Effector memory CD8-positive, alpha-beta T cell (primary cell): ENCODE measurements at regions not wholly inside any gene's neighbourhood (a gene's known extent, or its start where the extent isn't known, plus 50 kb on each side); places are given as distances from the start of the nearest gene placed in this dataset.

ENCODE experiments used
- ATAC-seq: fragments of 150-1000 bp; cut with Tn5 transposase; replicated peaks from 2 replicates; pipeline ENCODE4 v1.10.0; 2021; ENCODE audit warnings: mild to moderate bottlenecking, moderate library complexity
- DNase-seq, 3 experiments: peaks; one replicate each; pipeline ENCODE4 v3.0.0; 2021
- H3K27ac Mint-ChIP-seq, 2 donors: one replicate each; pipeline ENCODE4 v1.8.0; 2022; ENCODE audit warnings: mild to moderate bottlenecking in 2 of 2, mixed read lengths in 2 of 2, moderate library complexity in 2 of 2
- H3K27me3 Mint-ChIP-seq, 2 donors: one replicate each; pipeline ENCODE4 v1.8.0; 2022; ENCODE audit warnings: mixed read lengths in 2 of 2
- H3K36me3 Mint-ChIP-seq: one replicate; pipeline ENCODE4 v1.8.0; 2022; ENCODE audit warnings: mild to moderate bottlenecking, moderate library complexity, mixed read lengths; ENCODE audit not compliant: insufficient read depth
- H3K4me1 Mint-ChIP-seq, 2 donors: one replicate each; pipeline ENCODE4 v1.8.0; 2022; ENCODE audit warnings: low read depth in 2 of 2, mixed read lengths in 2 of 2
- H3K4me3 Mint-ChIP-seq, 2 donors: one replicate each; pipeline ENCODE4 v1.8.0; 2022; ENCODE audit warnings: mild to moderate bottlenecking in 2 of 2, mixed read lengths in 2 of 2, moderate library complexity in 2 of 2
- H3K9me3 Mint-ChIP-seq, 2 donors: one replicate each; pipeline ENCODE4 v1.8.0; 2022; ENCODE audit warnings: mixed read lengths in 2 of 2

DNA sequence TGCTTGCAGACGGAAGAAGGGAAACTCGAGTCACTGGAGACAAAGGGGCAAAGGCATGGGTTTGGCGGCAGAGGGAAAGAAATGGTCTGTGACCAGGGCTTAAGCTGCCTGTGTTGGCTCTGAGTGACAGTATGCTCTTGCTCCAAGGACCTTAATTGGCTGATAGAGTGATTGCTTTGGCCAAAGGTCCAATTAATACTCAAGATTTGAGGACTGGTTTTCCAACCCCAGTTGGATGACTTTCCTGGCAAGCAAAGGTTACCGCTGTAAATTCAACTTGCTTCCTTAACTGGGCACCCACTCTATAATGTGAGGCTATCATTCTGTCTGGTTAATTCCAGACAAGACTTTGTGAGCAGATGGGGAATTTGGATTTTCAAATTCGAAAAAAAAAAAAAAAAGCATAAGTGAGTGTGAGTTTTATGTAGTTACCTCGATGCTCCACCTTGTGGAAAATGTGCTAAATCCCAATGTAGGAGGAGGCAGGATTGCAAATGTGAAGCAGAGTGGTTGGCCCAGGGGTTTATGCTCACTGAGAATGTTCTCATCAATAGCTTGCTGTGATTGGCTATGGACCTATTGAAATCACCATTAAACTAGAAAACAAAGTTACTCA, 150.7 kb upstream of the GMDS start:
- H3K27me3 Mint-ChIP-seq: no peaks in the 10 kb centered on the region
- H3K4me1 Mint-ChIP-seq: no peaks in the 10 kb centered on the region
- DNase-seq (no peak), ATAC-seq (no peak)
- no peak overlapping the region for H3K27ac Mint-ChIP-seq
- H3K9me3 Mint-ChIP-seq: no peaks in the 10 kb centered on the region
- H3K4me3 Mint-ChIP-seq: no peak overlapping the region
- H3K36me3 Mint-ChIP-seq: peaks cover 6% of the 10 kb centered on the region

DNA sequence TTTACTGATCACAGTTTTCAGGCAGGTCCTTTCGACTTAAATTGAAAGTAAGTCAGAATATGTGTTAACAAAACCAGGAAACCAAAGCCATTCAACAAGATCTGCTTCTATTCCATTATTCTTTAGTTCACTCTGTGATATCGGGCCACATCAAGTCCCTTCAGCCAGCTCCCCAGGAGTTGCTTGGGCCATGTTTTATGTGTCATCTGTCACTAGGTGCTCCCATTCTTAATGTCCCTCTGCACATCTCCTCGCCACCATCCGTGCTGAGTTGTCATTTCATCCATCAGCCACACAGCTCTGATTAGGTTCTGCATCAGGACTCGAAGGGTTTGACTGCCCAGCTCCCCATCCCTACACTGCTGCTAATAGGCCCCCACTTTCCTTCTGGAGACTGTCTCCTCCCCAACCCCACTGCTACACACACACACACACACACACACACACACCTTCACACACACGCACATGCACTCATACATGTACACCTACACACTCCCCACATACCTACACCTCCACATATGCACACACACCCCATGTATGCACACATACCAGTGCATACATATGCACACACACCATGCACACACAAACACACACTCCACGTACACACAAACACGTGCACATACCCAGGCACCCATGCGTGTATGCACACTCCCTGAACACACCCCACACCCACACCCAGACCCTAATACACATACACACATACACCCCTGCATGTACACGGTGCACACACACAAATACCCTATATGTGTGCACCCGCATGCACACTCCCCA, 143.3 kb upstream of the GMDS start:
- no peaks in the 10 kb centered on the region for H3K27me3 Mint-ChIP-seq
- DNase-seq (no peak), ATAC-seq (no peak)
- no peak overlapping the region for H3K27ac Mint-ChIP-seq
- no peaks in the 10 kb centered on the region for H3K4me1 Mint-ChIP-seq
- H3K9me3 Mint-ChIP-seq: no peaks in the 10 kb centered on the region
- no peak overlapping the region for H3K4me3 Mint-ChIP-seq
- no peaks in the 10 kb centered on the region for H3K36me3 Mint-ChIP-seq

DNA sequence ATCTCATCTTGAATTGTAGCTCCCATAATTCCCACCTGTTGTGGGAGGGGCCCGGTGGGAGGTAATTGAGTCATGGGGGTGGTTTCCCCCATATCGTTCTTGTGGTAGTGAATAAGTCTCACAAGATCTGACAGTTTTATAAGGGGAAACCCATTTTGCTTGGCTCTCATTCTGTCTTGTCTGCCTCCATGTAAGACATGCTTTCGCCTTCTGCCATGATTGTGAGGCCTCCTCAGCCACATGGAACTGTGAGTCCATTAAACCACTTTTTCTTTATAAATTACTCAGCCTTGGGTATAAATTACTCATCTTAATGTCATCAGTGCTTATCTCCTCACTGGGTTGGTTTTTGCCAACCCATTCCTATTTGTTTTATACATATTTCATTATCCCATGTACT, 142.0 kb upstream of the GMDS start:
- no peak overlapping the region for H3K4me3 Mint-ChIP-seq
- ATAC-seq: no peak
- H3K27me3 Mint-ChIP-seq: no peaks in the 10 kb centered on the region
- H3K4me1 Mint-ChIP-seq: no peaks in the 10 kb centered on the region
- H3K27ac Mint-ChIP-seq: no peak overlapping the region
- no peaks in the 10 kb centered on the region for H3K36me3 Mint-ChIP-seq
- DNase-seq: no peak
- no peaks in the 10 kb centered on the region for H3K9me3 Mint-ChIP-seq

DNA sequence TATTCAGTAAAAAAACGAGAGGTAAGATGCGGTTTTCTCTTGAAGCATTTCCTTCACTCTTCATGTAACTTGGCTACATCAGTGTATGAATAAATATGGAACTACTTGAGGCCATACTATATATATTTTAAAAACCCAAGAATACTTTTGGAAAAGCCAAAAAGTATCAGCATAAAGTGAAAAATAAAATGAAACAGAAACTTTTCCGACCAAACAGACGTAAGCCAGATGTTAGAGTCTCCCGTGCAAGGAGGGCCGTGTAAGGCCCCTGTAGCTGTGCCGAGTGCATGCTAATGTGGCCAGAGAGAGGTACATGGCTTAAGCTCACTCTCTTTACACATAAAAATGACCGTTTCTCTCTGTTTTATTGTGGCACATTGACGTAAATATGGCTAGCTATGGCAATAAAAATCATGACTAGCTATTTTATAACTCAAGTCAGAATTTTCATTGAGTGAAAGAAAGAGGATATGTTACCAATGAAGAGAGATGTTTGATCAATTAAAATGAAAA, 140.1 kb upstream of the GMDS start:
- Mint-ChIP-seq H3K27ac (no peak overlapping the region), H3K36me3 (no peaks in the 10 kb centered on the region), H3K27me3 (no peaks in the 10 kb centered on the region), H3K4me3 (no peak overlapping the region), H3K4me1 (no peaks in the 10 kb centered on the region), H3K9me3 (no peaks in the 10 kb centered on the region)
- DNase-seq: no peak
- ATAC-seq: no peak

DNA sequence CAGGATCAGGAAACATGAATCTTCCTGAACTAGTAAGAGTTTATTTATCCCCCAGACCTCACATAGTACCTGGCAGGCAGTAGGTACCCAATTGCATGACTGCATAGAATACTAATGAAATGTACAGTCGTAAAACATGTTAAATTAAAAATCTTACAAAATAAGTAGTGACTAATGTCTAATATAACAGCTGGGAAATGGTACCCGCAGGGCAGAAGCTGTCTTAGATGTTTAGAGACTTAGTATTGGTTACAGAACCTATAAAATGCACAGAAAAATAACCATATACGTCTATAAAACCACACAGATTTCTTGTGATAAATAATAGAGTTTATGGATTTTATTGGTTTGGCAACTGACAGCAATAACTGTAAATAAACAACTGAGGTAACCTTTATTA, 139.1 kb upstream of the GMDS start:
- ATAC-seq (no peak), DNase-seq (no peak)
- no peaks in the 10 kb centered on the region for H3K27me3 Mint-ChIP-seq
- no peaks in the 10 kb centered on the region for H3K4me1 Mint-ChIP-seq
- H3K9me3 Mint-ChIP-seq: no peaks in the 10 kb centered on the region
- no peaks in the 10 kb centered on the region for H3K36me3 Mint-ChIP-seq
- H3K4me3 Mint-ChIP-seq: no peak overlapping the region
- H3K27ac Mint-ChIP-seq: no peak overlapping the region

DNA sequence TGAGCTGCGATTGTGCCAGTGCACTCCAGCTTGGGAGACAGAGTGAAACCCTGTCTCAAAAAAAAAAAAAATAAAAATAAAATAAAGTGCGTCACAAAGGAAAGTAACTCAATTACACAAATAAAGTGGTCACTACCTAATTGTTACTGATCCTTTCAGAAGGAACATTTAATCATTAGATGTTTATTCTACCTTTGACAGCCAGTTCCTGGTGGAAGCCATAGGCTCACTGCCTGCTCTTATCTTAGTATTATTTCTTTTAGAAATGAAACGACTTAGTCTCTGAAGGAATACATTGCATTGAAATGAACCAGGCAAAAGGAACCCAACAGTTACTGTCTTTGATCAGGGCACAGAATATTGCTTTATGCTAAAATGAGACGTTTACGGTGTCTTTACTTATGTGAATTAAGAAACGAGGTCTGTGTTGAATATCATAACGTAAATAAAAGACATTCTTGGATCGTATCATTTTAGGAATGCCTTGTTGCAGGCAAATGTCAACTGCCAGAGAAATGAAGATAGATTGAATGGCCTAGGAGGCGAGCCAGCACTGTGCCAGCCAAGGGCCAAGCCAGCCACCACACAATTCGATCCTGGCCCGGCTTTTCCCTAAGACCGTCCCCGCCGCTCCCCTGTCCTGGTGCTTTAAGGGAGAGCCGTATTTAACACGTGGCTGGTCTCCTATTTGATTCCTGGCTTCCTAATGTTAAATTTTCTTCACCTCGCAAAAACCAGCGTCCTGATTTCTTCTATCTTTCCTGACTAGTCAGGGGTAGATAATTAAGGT, 136.7 kb upstream of the GMDS start:
- Mint-ChIP-seq H3K27me3 (no peaks in the 10 kb centered on the region), H3K36me3 (no peaks in the 10 kb centered on the region), H3K9me3 (no peaks in the 10 kb centered on the region), H3K27ac (no peak overlapping the region), H3K4me3 (no peak overlapping the region), H3K4me1 (no peaks in the 10 kb centered on the region)
- no peak for ATAC-seq
- DNase-seq: no peak

DNA sequence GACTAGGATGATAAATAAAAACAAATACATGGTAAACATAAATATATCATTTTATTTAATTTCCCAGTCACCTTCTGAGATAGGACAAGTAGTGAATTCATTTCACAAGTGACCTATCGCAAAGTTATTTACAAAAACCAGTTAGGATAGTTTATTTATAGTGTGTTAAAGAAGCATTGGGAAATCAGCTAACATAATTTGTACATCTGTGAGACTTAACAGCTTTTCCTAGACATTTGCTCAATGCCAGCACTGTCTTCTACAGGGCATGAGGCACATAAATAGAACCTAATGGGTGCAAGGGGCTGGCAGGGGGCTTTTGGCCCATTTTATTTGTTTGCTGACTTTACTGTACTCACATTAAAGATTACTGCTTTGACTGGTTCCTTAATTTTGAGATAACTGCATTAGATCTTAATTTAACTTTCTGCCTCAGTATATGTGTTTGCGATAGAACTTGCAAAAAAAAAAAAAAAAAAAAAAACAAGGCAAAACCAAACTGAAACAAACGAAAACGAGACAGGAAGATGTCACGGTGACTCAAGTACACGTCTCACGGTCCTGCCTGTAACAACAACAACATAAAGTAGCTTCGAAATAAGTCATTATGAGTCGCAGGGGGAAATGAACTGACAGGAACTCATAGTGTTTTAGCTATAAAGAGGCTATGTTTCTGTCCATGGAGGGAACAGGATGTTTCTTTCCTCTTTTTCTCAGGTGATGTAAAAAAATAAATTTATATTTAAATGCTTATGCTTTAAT, 133.7 kb upstream of the GMDS start:
- ATAC-seq: no peak
- Mint-ChIP-seq H3K4me3 (no peak overlapping the region), H3K27me3 (no peaks in the 10 kb centered on the region), H3K27ac (no peak overlapping the region), H3K4me1 (peaks cover 0 to 3% of the 10 kb centered on the region in 2 donors), H3K36me3 (no peaks in the 10 kb centered on the region), H3K9me3 (no peaks in the 10 kb centered on the region)
- DNase-seq: no peak

DNA sequence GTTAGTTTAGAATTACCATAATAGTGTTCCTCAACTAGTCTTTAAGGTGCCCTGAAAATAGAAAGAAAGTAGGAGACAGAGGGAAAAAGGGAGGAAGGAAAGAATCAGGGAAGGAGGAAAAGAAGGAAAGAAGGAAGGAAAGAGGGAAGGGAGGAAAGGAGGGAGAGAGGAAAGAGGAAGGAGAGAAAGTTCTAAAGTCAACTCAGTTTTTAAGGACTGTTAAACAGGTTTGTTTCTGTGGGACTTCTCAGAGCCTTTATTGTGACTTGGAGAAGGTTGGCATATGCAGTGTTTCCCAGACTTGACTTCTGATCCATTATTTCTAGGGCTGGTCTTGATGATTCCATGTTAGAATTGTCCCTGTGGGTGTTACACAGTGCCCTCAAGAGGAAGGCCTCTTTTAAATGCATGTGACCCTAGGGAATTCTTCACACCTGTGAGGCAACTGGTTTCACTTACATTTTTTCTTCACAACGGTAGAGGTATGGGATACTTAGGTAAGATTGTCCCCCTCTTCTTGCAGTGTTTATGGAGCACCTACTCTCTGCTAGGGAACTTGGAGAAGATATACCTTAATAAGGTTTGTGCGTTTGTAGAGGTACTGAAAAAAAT, 132.7 kb upstream of the GMDS start:
- ATAC-seq (no peak), DNase-seq (no peak)
- no peak overlapping the region for H3K4me3 Mint-ChIP-seq
- no peaks in the 10 kb centered on the region for H3K9me3 Mint-ChIP-seq
- H3K36me3 Mint-ChIP-seq: no peaks in the 10 kb centered on the region
- H3K27ac Mint-ChIP-seq: no peak overlapping the region
- H3K27me3 Mint-ChIP-seq: no peaks in the 10 kb centered on the region
- H3K4me1 Mint-ChIP-seq: peaks cover 0 to 3% of the 10 kb centered on the region in 2 donors

DNA sequence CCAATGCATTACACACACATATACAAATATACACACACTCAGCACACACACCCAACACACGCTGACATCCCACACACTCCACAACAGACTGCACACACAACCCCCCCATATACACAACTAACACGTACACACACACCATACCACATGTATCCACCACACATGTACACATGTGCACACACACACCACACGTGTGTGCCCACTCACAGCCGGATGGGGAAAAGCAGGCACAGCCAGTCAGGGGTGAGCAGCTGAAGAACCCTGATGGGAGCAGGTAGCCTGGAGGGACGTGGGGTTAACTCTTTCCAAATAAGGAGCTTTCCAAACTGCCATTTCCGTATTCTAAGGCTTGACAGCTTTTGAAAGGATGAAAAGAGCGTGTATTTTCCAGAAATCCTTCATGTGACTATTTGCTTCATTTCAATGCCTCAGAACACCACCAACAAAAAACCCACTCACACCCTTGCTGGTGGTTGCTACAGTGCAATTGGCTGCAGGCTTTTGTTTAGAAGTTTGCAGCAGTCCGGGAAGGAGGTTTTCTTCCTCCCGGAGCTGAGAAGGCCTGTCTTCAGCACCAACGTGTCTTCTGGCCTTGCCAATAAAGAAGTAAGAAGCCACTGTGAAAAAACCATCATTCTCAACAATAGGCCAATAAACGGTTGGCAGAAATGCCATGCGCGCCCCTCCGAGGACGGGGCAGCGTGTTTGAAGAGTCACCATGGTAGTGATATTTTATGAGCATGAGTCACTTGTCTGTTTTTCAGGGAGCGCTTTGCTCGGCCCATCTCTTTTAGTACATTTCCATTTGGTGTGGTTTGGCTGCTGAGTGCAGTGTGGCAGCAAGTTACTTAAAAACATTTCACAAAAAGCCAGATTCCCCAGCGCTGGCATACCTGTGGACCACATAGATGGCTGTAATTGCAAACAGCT, 131.3 kb upstream of the GMDS start:
- Mint-ChIP-seq H3K27me3 (no peaks in the 10 kb centered on the region), H3K27ac (no peak overlapping the region), H3K9me3 (no peaks in the 10 kb centered on the region), H3K4me3 (no peak overlapping the region), H3K36me3 (no peaks in the 10 kb centered on the region), H3K4me1 (peaks cover 0 to 3% of the 10 kb centered on the region in 2 donors)
- ATAC-seq (no peak), DNase-seq (no peak)

DNA sequence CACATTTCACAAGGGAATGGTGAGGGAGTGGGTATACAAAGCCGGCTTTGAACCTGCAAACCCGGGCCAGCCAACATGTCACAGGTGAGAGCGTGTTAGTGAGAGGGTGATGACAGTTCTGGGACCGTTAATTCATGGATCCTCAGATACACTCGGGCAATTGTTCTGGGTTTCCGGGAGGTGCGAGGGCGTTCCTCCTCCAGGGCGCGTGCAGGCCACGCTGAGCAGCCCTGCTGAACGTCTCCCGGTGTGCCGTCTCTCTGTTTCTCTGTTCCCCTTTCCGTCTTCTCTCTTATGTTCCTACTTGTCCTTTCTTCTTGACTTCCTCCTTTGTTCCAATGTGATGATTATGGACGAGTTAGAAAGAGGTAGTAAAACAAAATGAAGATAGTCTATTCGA, 130.0 kb upstream of the GMDS start:
- H3K4me1 Mint-ChIP-seq: peaks cover 0 to 3% of the 10 kb centered on the region in 2 donors
- H3K27ac Mint-ChIP-seq: no peak overlapping the region

DNA sequence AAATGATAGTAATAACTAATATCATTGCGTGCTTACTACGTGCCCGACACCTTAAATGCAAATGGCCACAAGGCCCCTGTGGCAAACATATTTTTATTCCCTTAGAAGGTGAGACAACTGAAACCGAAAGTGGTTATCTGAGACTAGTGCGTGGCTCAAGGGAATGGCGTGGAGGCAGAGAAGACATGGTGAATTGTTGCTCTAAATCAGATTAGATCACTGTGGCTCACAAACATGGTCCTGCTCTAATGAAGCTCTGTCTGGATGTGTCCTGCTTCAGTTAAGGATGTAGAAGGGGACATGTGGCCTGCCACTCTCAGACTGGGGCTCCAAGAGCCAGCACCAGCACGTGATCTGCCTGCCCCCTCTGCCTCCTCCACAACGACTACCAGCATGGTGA, 124.2 kb upstream of the GMDS start:
- ATAC-seq: no peak
- H3K27ac Mint-ChIP-seq: peak overlapping the region in 1 of 2 donors; percentile 45
- no peaks in the 10 kb centered on the region for H3K36me3 Mint-ChIP-seq
- no peaks in the 10 kb centered on the region for H3K27me3 Mint-ChIP-seq
- H3K4me3 Mint-ChIP-seq: no peak overlapping the region
- peaks cover 0 to 6% of the 10 kb centered on the region in 2 donors for H3K4me1 Mint-ChIP-seq
- no peaks in the 10 kb centered on the region for H3K9me3 Mint-ChIP-seq
- DNase-seq: no peak

More for the DNA sequence above, 130.0 kb upstream of the GMDS start:
- no peak overlapping the region for H3K4me3 Mint-ChIP-seq
- no peak for ATAC-seq
- H3K27me3 Mint-ChIP-seq: no peaks in the 10 kb centered on the region
- DNase-seq: no peak
- H3K36me3 Mint-ChIP-seq: no peaks in the 10 kb centered on the region
- no peaks in the 10 kb centered on the region for H3K9me3 Mint-ChIP-seq

DNA sequence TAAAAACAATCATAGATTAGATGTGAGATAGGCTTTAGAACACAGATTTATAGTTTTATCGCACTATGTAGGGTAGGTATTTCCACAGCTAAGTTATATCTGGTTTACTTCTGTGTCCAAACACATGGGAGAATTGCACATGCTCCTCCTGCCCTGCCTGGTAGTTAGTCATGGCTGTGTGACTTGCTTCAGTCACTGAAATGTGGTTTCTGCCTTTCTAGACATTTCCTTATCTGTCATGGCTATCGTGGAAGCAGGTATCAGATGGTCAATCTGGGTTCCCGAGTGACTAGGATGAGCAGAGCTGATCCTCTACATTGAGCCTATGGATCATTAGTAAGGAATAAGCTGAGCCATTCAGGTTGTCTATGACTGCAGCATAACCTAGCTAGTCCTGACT, 117.8 kb upstream of the GMDS start:
- H3K4me1 Mint-ChIP-seq: no peaks in the 10 kb centered on the region
- no peak overlapping the region for H3K4me3 Mint-ChIP-seq
- H3K27ac Mint-ChIP-seq: no peak overlapping the region
- DNase-seq (no peak), ATAC-seq (no peak)
- H3K36me3 Mint-ChIP-seq: no peaks in the 10 kb centered on the region
- H3K9me3 Mint-ChIP-seq: no peaks in the 10 kb centered on the region
- no peaks in the 10 kb centered on the region for H3K27me3 Mint-ChIP-seq
